HPDE6-E6E7 (cell line): ENCODE measurements at regions not wholly inside any gene's neighbourhood (a gene's known extent, or its start where the extent isn't known, plus 50 kb on each side); places are given as distances from the start of the nearest gene placed in this dataset.
A peak's percentile ranks its signal among the peaks of the same experiment; 100 is the strongest.
"Not testable (repeated sequence)": the region's sequence is repeated elsewhere in the genome, so short reads cannot be mapped to it uniquely, and the experiment has no call there.

Experiments
- DNase-seq: peaks from one replicate; pipeline ENCODE4 v3.0.0; 2011; ENCODE audit warnings: missing footprints; ENCODE audit errors: extremely low spot score

DNA sequence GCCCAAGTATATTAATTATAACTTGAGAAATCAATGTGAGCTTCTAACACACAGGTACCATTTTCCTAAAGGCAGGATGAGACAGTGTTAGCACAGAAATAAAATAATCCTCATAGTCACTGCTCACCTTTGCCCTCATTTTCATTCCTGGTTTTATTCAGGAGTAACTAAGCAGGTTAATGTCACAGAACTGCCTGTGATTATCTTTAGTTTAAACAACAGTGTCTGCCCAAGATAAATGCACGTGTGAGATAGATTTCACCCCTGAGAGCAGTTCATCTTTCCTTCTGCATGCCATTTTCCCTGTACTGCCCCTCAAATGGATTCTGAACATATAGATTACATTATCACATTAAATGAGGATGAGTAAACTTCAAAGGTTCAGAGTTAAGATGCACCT, 250.7 kb downstream of the RMST start:
- DNase-seq, result no peak

DNA sequence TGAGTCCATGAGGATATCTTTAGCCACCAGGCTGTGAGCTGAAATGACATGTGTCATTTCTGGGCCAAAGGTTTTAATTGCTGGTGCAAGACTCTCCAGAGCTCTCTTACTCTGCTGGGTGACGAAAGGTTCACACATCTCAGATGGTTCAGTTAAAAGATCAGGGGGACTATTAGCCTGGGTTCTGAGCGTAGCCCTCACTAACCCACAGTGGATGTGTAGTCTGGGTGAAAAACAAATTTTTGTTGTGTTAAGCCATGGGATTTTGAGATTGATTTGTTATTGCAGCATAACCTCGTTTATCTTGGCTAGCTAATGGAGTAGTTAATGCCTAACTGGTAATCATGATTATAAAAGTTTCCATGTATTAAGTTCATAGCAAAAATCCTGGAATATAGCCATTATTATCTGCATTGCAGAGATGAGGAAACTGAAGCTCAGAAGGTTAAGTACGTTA, 251.5 kb downstream of the RMST start:
- DNase-seq, result no peak

DNA sequence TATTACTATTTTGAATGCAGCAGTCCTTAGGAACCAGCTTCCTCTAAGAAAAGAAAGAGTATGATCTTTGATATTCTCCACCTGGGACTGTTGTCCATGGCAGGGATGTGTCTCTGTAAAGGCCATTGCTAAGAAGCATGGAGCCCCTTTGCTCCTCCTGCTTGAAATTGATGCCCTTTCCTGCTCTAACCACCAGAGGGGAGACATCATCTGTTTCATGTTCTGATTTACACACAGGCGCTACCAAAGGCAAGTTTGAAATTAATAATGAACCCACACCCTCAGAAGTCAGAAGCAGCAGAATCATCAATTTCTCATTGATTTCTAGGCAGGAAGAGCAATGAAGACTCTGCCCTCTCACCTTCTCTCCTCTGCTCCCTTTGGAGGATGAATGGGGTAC, 253.8 kb downstream of the RMST start:
- peak; percentile 5 for DNase-seq

DNA sequence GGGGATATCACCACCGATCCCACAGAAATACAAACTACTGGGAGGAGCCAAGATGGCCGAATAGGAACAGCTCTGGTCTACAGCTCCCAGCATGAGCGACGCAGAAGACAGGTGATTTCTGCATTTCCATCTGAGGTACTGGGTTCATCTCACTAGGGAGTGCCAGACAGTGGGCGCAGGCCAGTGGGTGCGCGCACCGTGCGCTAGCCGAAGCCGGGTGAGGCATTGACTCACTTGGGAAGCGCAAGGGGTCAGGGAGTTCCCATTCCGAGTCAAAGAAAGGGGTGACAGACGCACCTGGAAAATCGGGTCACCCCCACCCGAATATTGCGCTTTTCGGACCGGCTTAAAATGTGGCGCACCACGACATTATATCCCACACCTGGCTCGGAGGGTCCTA, 261.2 kb downstream of the RMST start:
- not testable (repeated sequence) for DNase-seq

DNA sequence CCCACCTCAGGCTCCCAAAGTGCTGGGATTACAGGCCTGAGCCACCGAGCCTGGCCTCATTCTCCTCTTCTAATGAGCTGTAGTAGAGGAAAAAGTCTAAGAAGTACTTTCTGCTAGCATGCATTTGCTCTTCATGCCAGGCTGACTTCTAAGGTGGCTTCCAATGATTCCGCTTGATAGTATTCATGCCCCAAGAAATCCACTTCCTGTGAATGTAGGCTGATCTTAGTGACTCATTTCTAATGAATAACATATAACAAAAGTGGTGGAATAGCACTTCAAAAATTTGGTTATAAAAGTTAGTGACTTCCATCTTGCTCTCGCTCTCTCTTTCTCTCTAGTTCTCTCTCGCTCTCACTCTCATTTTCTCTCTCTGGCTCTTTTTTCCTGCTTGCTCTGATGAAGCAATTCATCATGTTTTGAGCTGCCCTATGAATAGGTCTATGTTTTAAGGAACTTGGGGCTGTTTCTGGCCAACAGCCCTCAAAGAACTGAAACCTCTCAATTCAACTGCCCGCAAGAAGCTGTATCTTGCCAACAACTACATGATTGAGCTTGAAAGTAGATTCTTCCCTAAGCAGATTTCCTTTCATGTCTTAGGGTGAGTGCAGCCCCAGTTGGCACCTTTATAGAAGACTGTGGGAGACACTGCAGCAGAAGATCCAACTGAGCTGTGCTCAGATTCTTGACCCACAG, 282.9 kb downstream of the RMST start:
- no peak for DNase-seq

DNA sequence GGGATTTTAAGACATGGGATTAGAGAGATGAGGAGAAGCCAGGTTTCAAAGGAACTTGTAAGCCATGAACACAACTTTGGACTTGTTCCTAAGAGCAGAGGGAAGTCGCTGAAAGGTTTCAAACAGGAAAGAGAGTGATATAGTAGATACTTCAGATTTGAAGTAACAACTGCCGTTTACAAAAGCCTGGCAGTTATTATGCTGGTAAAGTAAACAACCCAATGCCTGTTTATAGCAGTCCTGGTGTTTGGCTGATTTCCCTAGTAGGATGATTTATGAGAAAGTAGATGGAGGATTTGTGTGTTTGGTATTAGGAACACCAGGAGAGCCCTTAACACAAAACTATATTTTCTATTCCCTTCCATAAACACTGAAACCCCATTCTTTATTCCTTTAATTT, 285.7 kb downstream of the RMST start:
- DNase-seq, result no peak

DNA sequence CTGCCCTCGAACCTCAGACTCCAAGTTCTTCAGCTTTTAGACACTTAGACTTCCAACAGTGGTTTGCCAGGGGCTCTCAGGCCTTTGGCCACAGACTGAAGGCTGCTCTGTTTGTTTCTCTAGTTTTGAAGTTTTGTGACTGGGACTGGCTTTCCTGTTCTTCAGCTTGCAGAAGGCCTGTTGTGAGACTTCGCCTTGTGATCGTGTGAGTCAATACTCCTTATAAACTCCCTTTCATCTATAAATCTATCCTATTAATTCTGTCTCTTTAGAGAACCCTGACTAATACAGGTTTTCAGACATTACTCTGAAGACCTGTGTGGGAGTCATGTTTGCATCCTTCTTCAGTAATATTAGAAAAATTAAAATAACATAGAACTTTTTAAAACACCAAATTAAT, 289.1 kb downstream of the RMST start:
- no peak for DNase-seq

DNA sequence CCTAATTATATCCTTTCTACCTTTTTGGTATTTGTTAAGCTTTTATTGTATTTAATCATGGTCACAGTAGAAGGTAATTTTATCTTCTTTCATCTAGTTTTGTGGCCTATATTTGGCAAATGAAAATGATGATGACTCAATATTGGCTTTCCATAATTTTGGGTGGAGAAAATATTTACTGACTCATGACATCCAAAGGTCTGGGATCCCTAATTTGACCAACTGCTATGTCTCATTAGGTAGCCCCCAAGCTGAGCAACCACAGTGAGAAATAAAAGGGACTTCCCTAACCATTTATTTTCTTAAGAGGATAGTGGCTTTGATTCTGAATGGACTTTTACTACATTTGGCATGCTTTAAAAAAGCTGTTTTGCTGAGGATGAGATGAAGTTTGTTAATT, 289.5 kb downstream of the RMST start:
- DNase-seq, result no peak

DNA sequence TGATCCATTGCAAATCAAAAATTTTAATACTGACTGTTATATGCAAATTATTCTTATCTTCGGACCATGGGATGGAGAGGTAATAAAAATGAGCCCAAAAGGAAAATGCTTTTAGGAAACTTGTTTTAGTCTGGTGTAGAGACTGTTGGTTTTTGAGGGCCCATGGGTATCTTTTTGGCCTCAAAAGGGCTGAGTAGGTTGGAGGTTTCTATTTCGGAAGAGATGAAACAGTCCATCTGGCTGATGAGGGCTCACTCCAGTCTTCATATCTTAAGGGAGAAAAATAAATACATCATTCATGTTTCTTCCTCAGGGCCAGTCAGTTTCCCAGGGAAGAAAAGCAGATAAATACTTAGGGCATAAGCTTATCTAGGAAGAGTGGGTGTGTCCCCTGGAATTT, 290.7 kb downstream of the RMST start:
- DNase-seq, result no peak

DNA sequence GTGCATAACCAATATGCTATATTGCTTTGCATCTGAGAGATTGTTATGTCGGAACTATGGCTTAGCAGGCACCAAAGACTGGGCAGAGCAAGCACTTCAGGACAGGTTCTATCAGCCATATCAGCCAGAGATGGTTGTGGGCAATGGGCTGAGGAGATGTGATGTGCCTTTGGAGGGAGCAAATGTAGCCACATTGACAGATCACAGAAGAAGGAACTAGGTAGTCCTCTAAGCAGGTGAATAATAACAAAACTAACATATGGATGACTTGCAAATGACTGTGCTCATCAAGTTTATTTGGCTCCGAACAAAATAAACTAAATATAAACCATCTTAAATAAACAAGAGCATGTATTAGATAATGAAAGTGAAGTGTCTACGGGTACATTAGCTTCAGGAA, 291.7 kb downstream of the RMST start:
- no peak for DNase-seq

DNA sequence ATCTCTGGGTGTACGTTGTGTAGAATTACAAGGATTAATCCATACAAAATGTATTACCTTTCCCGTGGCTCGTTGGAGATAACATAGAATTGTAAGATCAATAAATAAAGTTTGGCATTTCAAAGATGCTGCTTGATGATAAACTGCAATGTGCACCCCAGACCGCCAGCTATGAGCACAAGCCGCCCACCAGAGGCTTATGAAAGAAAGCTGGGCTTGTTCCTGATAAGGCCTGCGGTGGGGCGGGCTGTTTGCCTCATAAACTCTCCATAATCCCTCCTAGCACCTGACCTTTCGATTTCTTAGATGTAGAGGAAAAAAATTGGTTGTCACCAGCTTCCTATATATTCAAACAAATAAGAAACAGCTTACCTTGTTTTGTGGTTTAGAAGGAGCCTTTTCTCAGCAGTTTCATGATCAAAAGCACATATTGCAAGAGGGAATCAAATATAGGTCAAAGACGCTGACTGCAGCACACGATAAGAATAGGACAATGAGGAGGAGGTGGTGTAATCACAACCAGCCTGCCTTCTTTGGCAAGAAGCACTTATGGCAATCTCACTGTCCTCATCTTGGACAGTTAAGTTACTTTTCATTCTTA, 293.6 kb downstream of the RMST start:
- DNase-seq, result no peak

DNA sequence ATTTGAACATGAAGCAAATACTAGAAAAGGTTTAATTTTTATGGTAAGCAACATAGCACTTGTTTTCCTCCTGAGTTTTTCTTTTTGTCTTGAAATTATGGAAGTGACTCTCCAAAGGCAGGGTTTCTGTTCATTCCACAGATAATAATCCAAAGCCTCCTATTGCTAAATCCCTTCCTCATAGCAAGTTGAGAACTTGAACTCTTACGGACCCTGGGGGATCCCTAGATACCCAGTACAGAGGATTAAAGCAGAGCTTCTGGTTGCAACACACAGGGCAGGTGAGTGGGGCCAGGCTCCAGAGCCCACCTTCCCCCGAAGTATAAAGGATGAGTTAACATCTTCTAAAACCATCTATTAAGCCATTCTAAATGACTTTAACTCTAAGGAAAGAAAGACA, 294.1 kb downstream of the RMST start:
- DNase-seq, result no peak

DNA sequence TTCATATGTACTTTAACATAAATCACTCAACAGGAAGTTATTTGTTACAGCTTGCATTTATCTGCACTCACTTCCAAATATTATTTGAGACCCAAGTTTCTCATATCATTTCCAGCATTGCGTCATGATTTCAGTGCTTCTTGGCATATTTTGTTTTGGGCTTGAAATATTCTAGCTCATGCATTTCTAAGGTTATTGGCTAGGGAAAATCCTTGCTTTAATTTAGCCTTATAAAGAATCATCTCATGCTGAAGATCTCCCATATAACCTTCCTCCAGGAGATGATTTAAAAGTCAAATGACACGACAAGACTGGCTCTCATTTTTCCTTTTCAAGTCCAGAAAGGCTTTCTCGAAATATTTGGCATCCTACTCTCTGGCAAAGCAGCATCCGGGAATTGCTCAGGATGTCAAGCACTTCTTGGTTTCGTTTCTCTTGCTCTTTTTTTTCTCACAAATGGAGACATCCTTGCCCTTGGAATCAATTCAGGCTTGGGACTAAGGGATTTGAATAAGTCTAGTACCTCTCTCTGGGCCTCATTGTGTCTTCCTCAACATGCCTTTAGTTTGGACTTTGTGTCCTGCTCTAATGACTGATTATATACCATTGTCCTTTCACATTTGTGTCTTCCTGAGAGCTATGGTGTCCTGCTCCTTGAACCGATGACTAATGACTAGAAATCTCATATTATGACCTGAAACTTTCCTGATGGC, 295.0 kb downstream of the RMST start:
- DNase-seq, result no peak

DNA sequence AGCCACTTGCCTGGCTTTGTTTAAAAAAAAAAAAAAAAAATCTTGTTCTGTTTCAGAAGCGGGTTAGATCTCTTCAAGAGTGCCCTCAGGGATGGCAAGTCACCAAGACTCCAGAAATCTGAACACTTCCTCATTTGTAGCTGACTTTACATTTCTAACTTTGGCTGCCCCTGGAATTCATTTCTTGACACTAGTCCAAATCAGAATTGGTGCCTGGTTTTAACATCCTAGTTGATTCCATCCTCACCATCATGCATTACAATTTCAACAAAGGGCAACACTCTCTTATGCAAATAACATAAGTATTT, 295.5 kb downstream of the RMST start:
- no peak for DNase-seq

DNA sequence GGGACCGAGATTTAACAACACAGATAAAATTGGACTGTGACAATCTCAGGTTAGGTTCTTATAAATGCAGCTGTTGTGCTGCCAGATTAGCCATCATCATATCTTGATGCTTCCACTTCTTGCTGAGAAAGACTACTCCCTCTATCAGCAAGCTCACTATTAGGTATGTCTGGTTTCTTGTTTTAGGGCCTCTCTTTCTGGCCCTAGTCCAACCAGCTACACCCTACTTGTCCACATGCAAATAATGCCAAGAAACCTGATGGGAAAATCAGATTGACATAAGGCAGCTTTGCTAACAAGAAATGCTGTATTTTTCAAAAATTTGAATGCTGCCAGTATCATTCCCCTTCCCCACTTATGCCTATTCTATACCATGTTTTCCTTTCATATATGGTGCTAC, 296.0 kb downstream of the RMST start:
- DNase-seq, result no peak

DNA sequence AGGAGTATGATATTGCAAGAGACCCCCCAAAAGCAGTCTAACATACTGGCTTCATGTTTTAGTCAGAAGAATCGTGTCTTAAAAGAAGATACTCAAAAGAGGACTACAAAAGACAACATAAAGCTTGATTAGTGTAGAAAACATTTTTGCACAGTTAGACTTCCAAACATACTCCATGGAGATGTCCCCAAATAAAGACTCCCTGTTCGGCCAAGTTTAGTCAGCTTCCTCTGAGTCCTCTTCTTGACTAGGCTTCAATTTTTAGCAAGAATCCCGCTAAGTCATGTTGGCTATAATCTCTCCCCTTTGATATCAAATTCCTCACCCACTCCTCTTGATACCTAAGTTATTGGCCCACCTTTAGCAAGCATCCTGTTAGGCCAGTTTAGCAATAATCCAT, 298.0 kb downstream of the RMST start:
- no peak for DNase-seq

DNA sequence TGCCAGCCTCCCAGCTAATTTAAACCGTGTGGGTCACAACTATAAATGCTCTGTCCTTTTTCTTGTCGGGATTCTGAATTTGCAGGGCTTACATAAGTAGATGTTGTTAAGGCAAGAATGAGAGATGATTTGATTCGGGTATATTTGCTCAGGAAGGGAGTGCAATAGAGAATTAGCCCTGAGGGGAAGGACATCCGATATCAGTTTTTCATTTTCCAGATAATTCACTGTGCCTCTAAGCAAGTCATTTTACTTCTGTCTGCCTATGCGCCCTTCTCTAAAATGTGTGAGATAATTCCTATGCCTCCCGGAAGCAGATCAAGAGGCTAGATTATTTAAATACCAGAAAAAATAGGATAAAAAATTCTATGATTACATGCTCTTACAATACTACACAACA, 300.5 kb downstream of the RMST start:
- no peak for DNase-seq

DNA sequence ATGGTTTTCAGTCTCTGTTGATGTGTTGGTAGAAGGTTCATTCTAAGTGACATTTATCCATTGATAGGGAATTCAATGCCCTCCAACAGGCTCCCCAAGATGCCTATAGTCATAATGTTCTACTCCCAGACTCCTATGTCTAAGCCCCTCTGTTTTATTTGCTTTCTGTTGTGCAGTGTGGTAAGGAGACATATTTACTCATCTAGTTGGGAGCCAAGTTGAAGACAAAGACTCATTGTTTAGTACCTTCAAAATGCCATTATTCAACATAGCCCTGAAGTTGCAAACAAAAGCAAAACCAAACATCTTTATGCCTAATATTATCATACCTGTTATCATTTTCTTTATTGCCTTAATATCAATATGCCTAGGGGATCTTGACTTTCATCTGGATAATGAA, 302.1 kb downstream of the RMST start:
- no peak for DNase-seq

DNA sequence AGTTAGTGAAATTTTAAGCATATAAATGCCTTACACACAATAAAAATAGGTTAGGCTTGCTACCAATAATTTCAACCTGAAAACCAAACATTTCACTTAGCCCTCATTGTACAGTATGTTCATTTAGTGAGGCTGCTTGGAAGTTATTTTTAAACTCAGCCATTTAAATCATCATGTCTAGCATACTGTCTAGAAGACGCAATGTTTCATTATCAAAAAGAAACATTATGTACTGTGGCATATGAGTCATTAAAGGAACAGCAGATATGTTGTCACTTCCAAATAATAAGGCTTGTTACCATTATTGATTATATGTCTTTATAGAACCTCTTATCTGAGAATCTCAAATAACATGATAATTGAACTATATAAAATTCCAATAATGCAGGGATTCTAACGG, 304.7 kb downstream of the RMST start:
- no peak for DNase-seq

DNA sequence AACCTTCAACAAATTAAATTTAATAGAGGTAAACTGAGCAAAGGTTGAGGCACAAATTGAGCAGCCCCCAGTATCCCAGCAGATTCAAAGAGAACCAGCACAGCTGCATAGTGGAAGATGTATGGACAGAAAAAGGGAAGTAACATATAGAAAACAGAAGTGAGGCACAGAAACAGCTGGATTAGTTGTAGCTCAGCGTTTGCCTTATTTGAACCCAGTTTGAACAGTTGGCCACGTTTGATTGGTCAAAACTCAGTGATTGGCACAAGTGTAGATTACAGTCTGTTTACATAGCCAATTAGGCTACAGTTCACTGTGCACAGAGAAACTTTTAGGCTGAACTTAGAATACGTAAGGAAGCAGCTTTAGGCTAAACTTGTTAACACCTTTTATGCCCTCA, 315.5 kb downstream of the RMST start:
- DNase-seq, result no peak

DNA sequence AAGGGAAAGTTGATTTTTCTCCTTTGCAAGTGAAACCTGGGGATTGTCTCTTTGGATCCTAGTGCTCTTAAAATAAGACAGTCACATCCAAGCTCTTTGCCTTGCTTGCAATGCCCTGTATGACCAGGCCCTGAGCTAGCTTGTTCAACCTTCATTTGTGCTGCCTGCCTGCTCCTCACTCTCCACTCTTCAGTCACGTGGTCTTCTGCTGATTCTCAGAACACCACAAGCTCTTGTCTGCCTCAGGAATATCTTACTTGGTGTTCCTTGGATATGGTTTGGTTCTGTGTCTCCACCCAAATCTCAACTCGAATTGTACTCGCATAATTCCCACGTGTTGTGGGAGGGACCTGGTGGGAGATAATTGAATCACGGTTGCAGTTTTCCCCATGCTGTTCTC, 318.7 kb downstream of the RMST start:
- no peak for DNase-seq

DNA sequence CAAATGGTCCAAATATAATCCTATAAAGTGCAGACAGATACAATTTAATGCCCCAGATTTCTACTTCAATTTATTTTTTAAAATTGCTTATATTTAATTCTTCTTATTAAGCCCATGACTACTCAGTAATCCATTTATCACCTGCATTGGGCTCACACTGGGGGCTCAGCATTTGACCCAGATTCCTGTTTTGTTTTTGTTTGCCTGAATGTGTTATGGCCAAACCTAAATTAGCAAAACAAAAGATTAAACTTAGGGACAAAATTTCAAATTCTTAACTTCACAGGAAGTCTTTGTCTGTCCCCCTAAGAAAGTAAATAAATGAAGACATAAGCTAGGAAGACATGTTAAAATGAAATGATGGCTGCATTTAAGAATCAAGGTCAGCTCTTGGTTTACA, 322.3 kb downstream of the RMST start:
- no peak for DNase-seq

DNA sequence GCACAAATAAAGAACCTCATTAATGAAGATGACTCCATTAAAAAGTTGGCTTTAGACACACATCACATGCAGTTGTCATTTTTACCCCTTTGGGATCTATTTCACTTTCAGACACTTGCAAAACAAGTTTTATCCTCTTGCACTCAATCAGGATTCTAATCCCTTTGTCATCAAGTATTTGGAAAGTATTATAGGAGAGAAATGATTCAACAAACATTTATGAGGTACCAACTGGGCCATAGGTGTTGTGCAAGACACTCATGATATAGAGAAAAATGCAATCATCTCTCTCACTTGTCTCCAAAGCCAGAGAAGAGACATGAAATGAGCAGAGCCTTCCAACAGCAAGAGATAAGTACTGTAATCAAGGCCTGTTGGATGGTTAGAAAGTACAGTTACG, 327.7 kb downstream of the RMST start:
- no peak for DNase-seq

DNA sequence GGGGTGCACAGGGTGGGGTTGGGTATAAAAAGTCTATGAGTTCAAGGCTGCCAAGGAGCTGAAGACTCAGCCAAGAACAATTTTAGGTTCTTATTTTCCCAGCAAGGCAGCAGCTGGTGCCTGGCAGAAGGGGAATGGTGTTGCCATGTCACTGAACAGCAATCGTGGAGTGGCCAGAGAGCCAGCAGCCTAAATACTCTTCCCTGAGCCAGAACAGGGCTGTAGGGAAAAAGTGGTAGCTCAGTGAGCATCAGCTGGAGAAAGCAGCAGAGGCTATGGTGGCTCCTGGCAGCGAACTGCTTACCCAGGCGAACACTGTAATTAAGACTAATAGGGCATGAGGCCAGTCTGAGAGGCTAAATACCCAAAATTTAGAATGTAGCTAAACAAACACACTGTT, 334.9 kb downstream of the RMST start:
- no peak for DNase-seq
